ENCODE measurements at regions not wholly inside any gene's neighbourhood (a gene's known extent, or its start where the extent isn't known, plus 50 kb on each side); places are given as distances from the start of the nearest gene placed in this dataset.
"Not testable (repeated sequence)": the region's sequence is repeated elsewhere in the genome, so short reads cannot be mapped to it uniquely, and the experiment has no call there.

DNA sequence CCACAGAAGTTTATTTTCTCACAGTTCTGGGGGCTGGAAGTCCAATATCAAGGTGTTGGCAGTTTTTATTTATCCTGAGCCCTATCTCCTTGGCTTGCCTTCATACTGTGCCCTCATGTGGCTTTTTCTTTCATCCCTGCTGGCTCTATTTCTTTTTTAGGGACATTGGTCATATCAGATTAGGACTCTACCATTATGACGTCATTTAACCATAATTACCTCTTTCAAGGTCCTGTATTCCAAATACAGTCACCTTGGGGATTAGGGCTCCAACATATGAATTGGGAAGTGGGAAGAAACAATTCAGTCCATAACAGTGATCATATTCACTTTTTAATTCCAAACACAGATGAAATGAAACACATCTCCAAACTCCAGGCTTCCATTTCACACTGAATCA lies 286.0 kb downstream of the SUCLG1 start:
- no peak overlapping the region for H3K4me3 ChIP-seq (ENCODE audit: low read depth, low read length, poor library complexity, severe bottlenecking)
- no peaks in the 10 kb centered on the region for H3K36me3 ChIP-seq (ENCODE audit: insufficient read depth, low read length)
- H3F3A ChIP-seq (ENCODE audit: insufficient read depth, low read length) = no peaks in the 10 kb centered on the region
- H3K27me3 ChIP-seq (ENCODE audit: insufficient read depth, low read length) = no peaks in the 10 kb centered on the region
- no peaks in the 10 kb centered on the region for H3K79me2 ChIP-seq (ENCODE audit: insufficient read depth, low read length)
- H4K20me1 ChIP-seq (ENCODE audit: insufficient read depth, low read length) = no peaks in the 10 kb centered on the region
- H2AFZ ChIP-seq (ENCODE audit: low read length) = no peak overlapping the region
- no peak overlapping the region for H3K9ac ChIP-seq (ENCODE audit: low read length)
- H3K9me3 ChIP-seq (ENCODE audit: low read length) = no peaks in the 10 kb centered on the region
- no peak for TF ChIP-seq EZH2 (IDR thresholded peaks at IDR 0.05; ENCODE audit: borderline replicate concordance, low read length)
- TF ChIP-seq, protein P1, sequence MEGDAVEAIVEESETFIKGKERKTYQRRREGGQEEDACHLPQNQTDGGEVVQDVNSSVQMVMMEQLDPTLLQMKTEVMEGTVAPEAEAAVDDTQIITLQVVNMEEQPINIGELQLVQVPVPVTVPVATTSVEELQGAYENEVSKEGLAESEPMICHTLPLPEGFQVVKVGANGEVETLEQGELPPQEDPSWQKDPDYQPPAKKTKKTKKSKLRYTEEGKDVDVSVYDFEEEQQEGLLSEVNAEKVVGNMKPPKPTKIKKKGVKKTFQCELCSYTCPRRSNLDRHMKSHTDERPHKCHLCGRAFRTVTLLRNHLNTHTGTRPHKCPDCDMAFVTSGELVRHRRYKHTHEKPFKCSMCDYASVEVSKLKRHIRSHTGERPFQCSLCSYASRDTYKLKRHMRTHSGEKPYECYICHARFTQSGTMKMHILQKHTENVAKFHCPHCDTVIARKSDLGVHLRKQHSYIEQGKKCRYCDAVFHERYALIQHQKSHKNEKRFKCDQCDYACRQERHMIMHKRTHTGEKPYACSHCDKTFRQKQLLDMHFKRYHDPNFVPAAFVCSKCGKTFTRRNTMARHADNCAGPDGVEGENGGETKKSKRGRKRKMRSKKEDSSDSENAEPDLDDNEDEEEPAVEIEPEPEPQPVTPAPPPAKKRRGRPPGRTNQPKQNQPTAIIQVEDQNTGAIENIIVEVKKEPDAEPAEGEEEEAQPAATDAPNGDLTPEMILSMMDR (IDR thresholded peaks at IDR 0.05; ENCODE audit: low read length) = no peak
- H3K4me1 ChIP-seq (ENCODE audit: insufficient read depth, low read length, severe bottlenecking) = no peaks in the 10 kb centered on the region
- H3K4me2 ChIP-seq (ENCODE audit: low read length) = no peak overlapping the region
- H3K27ac ChIP-seq (ENCODE audit: low read depth, low read length, poor library complexity, severe bottlenecking) = no peak overlapping the region
- H3K9me2 ChIP-seq (ENCODE audit: low read depth, low read length) = no peaks in the 10 kb centered on the region

DNA sequence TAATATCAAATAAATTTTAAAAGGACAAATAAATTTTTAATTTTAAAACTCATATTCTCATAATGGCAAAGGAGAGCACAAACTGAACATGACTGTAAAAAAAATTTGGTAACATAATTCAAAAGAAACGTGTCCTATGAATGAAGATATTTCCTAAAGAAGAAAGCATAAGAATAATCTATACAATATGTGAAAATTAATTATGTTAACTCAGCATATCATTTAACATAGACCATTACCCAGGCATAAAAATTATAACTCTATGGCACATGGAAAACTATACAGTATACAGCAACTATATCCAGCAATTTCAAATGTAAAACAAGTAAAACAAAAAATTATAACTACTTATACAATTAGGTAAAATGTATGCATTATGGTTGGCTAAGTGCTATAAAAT lies 288.1 kb downstream of the SUCLG1 start:
- Histone ChIP-seq H3K9me2 (ENCODE audit: low read depth, low read length) (no peaks in the 10 kb centered on the region), H3K4me3 (ENCODE audit: low read depth, low read length, poor library complexity, severe bottlenecking) (no peak overlapping the region), H3K36me3 (ENCODE audit: insufficient read depth, low read length) (no peaks in the 10 kb centered on the region), H3F3A (ENCODE audit: insufficient read depth, low read length) (no peaks in the 10 kb centered on the region), H4K20me1 (ENCODE audit: insufficient read depth, low read length) (no peaks in the 10 kb centered on the region), H3K4me1 (ENCODE audit: insufficient read depth, low read length, severe bottlenecking) (no peaks in the 10 kb centered on the region), H3K27ac (ENCODE audit: low read depth, low read length, poor library complexity, severe bottlenecking) (no peak overlapping the region), H3K4me2 (ENCODE audit: low read length) (no peak overlapping the region), H3K79me2 (ENCODE audit: insufficient read depth, low read length) (no peaks in the 10 kb centered on the region), H3K27me3 (ENCODE audit: insufficient read depth, low read length) (no peaks in the 10 kb centered on the region), H2AFZ (ENCODE audit: low read length) (no peak overlapping the region), H3K9ac (ENCODE audit: low read length) (no peak overlapping the region), H3K9me3 (ENCODE audit: low read length) (no peaks in the 10 kb centered on the region)
- TF ChIP-seq EZH2 (IDR thresholded peaks at IDR 0.05; ENCODE audit: borderline replicate concordance, low read length) = no peak
- TF ChIP-seq, protein P1 (IDR thresholded peaks at IDR 0.05; ENCODE audit: low read length) = no peak

DNA sequence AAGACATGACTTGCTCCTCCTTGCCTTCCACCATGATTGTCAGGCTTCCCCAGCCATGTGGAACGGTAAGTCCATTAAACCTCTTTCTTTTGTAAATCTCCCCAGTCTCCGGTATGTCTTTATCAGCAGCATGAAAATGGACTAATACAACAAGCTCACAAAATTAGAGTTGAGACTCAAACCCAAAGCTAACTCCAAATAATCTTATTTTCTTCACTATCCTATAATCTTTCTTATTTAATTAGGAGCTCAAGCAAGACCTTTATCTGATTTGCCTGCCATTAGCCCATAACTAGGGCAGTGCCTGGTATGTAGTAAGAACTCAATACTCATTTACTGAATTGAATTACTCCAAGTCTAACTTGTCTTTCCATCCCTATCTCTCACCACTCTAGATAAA lies 289.2 kb downstream of the SUCLG1 start:
- Histone ChIP-seq H3K4me3 (ENCODE audit: low read depth, low read length, poor library complexity, severe bottlenecking) (no peak overlapping the region), H4K20me1 (ENCODE audit: insufficient read depth, low read length) (no peaks in the 10 kb centered on the region), H2AFZ (ENCODE audit: low read length) (no peak overlapping the region), H3K4me2 (ENCODE audit: low read length) (no peak overlapping the region), H3F3A (ENCODE audit: insufficient read depth, low read length) (no peaks in the 10 kb centered on the region), H3K36me3 (ENCODE audit: insufficient read depth, low read length) (no peaks in the 10 kb centered on the region), H3K9ac (ENCODE audit: low read length) (no peak overlapping the region), H3K27ac (ENCODE audit: low read depth, low read length, poor library complexity, severe bottlenecking) (no peak overlapping the region), H3K79me2 (ENCODE audit: insufficient read depth, low read length) (no peaks in the 10 kb centered on the region), H3K4me1 (ENCODE audit: insufficient read depth, low read length, severe bottlenecking) (no peaks in the 10 kb centered on the region), H3K9me3 (ENCODE audit: low read length) (no peaks in the 10 kb centered on the region), H3K9me2 (ENCODE audit: low read depth, low read length) (no peaks in the 10 kb centered on the region), H3K27me3 (ENCODE audit: insufficient read depth, low read length) (no peaks in the 10 kb centered on the region)
- TF ChIP-seq, protein P1 (IDR thresholded peaks at IDR 0.05; ENCODE audit: low read length) = no peak
- TF ChIP-seq EZH2 (IDR thresholded peaks at IDR 0.05; ENCODE audit: borderline replicate concordance, low read length) = no peak

DNA sequence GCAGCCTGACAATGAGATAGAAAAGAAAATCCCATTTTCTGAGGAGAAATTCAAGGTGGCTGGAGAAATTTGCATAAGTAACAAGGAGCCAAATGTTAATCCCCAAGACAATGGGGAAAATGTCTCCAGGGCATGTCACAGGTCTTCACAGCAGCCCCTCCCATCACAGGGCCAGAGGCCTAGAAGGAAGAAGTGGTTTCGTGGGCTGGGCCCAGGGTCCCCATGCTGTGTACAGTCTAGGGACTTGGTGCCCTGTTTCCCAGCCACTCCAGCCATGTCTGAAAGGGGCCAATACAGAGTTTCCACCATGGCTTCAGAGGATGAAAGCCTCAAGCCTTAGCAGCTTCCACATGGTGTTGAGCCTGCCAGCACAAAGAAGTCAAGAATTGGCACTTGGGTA lies 290.5 kb downstream of the SUCLG1 start:
- not testable (repeated sequence) for H4K20me1 ChIP-seq (ENCODE audit: insufficient read depth, low read length); H3K36me3 ChIP-seq (ENCODE audit: insufficient read depth, low read length); H3K9me2 ChIP-seq (ENCODE audit: low read depth, low read length); H3F3A ChIP-seq (ENCODE audit: insufficient read depth, low read length); H3K9ac ChIP-seq (ENCODE audit: low read length); H3K79me2 ChIP-seq (ENCODE audit: insufficient read depth, low read length); H3K27ac ChIP-seq (ENCODE audit: low read depth, low read length, poor library complexity, severe bottlenecking); H3K9me3 ChIP-seq (ENCODE audit: low read length); H3K27me3 ChIP-seq (ENCODE audit: insufficient read depth, low read length); H2AFZ ChIP-seq (ENCODE audit: low read length); H3K4me2 ChIP-seq (ENCODE audit: low read length); H3K4me1 ChIP-seq (ENCODE audit: insufficient read depth, low read length, severe bottlenecking); H3K4me3 ChIP-seq (ENCODE audit: low read depth, low read length, poor library complexity, severe bottlenecking)
